A673 (cell line): ENCODE measurements at regions not wholly inside any gene's neighbourhood (a gene's known extent, or its start where the extent isn't known, plus 50 kb on each side); places are given as distances from the start of the nearest gene placed in this dataset.

Experiments
- EZH2 ChIP-seq: fragments of 200-600 bp; sonication (generic); IDR thresholded peaks from 2 replicates; pipeline ENCODE4 v1.6.1; 2017; ENCODE audit warnings: borderline replicate concordance, low read depth, mild to moderate bottlenecking, mixed read lengths, antibody characterized with exemption, low read length; ENCODE audit not compliant: poor library complexity, severe bottlenecking
- TF ChIP-seq, protein P1 (sequence below): fragments of 300-800, 200-600 bp; sonication (generic); conservative IDR thresholded peaks from 2 replicates; pipeline ENCODE4 v1.5.1; 2017; ENCODE audit warnings: low read depth, mild to moderate bottlenecking, antibody characterized with exemption, low read length, moderate library complexity, mixed read lengths

DNA sequence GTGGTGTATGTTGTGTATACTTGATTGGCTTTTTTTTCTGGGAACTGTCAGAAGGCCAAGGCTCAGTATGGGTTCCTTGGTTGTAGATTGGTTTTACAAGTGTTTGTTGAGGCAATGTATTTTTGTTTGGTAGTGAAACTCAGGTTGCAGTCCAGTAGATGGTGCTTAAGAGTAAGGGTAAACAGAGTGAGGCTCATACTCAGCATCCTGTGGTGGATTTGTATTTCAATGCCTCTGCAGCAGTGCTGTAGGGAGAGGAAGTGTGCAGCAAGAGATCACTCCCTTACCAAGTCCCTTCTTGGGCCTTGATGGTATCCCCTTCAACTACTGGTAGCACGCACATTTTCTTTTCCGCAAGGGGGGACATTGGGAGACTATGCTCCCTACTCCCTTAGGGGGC, 428.5 kb upstream of the CNTN3 start:
- TF ChIP-seq, protein P1, sequence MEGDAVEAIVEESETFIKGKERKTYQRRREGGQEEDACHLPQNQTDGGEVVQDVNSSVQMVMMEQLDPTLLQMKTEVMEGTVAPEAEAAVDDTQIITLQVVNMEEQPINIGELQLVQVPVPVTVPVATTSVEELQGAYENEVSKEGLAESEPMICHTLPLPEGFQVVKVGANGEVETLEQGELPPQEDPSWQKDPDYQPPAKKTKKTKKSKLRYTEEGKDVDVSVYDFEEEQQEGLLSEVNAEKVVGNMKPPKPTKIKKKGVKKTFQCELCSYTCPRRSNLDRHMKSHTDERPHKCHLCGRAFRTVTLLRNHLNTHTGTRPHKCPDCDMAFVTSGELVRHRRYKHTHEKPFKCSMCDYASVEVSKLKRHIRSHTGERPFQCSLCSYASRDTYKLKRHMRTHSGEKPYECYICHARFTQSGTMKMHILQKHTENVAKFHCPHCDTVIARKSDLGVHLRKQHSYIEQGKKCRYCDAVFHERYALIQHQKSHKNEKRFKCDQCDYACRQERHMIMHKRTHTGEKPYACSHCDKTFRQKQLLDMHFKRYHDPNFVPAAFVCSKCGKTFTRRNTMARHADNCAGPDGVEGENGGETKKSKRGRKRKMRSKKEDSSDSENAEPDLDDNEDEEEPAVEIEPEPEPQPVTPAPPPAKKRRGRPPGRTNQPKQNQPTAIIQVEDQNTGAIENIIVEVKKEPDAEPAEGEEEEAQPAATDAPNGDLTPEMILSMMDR = no peak
- TF ChIP-seq EZH2 = no peak
